K562 (cell line): ENCODE measurements at regions not wholly inside any gene's neighbourhood (a gene's known extent, or its start where the extent isn't known, plus 50 kb on each side); places are given as distances from the start of the nearest gene placed in this dataset.

Experiments used
- ATAC-seq: fragments of 200-7000 bp; cut with Tn5 transposase; 3 replicates; pipeline ENCODE4 v1.9.1; 2020; ENCODE audit warnings: moderate library complexity
- BruUV-seq: library from RNA; stranded (reverse); fragments of 400-500 nt; replicated peaks from 2 replicates; lab custom pipeline; 2021; lab: Mats Ljungman, UMichigan
- CTCF ChIA-PET: fragments of 300-600 bp; formaldehyde crosslinking; extraction: SDS; loops from one replicate; lab custom pipeline; 2021; ENCODE audit warnings: low intra/inter-chr PET ratio; lab: Yijun Ruan, JAX
- POLR2A ChIA-PET: fragments of 300-600, 350-650 bp; sonication (Branson Sonifier 250); formaldehyde crosslinking; extraction: SDS; loops from one replicate; lab custom pipeline; 2021; ENCODE audit warnings: antibody characterized with exemption, inconsistent platforms; lab: Yijun Ruan, JAX
- DNase-seq, 4 experiments: peaks; one replicate each; pipeline versions ENCODE4 v3.0.0 to v3.0.0-alpha.2; 2011 to 2018; ENCODE audit warnings: low spot score in 3 of 4, mixed read lengths in 3 of 4; ENCODE audit errors: extremely low read depth in 1 of 4
- FAIRE-seq: peaks from 2 replicates; lab custom pipeline; 2011; peaks lifted over from hg19 to GRCh38; lab: Jason Lieb, UNC
- H2AFZ ChIP-seq: 2 replicates; pipeline ENCODE4 v1.6.0; 2011; ENCODE audit warnings: low read depth, low read length, control low read depth, inconsistent platforms
- H3K27ac ChIP-seq: fragments of 200-600 bp; 3 replicates; pipeline ENCODE4 v1.8.0; 2011; ENCODE audit warnings: low read depth, mild to moderate bottlenecking, control low read depth, inconsistent platforms, low read length, moderate library complexity, mixed read lengths; ENCODE audit errors: extremely low read depth
- H3K27me3 ChIP-seq, 2 experiments: fragments of 300-600 bp in 1 of 2; 2 replicates in 1 of 2; 3 replicates in 1 of 2; pipeline versions ENCODE4 v1.6.0 to v1.8.0; 2011; ENCODE audit warnings: inconsistent platforms in 2 of 2, low read length in 2 of 2, mild to moderate bottlenecking in 1 of 2, mixed read lengths in 1 of 2, moderate library complexity in 1 of 2; ENCODE audit not compliant: control insufficient read depth in 2 of 2, insufficient read depth in 2 of 2
- H3K36me3 ChIP-seq: fragments of 300-600 bp; 3 replicates; pipeline ENCODE4 v1.8.0; 2011; ENCODE audit warnings: mild to moderate bottlenecking, low read length, inconsistent platforms; ENCODE audit not compliant: control insufficient read depth, insufficient read depth
- H3K4me1 ChIP-seq, 2 experiments: fragments of 200-600 bp in 1 of 2; replicated peaks in 1 of 2; 2 replicates in 1 of 2; 3 replicates in 1 of 2; pipeline versions ENCODE4 v1.5.1 to v1.8.0; 2011; ENCODE audit warnings: inconsistent platforms in 2 of 2, low read length in 2 of 2, mild to moderate bottlenecking in 1 of 2, mixed read lengths in 1 of 2, moderate library complexity in 1 of 2; ENCODE audit not compliant: control insufficient read depth in 2 of 2, insufficient read depth in 2 of 2
- H3K4me2 ChIP-seq: 2 replicates; pipeline ENCODE4 v1.6.1; 2011; ENCODE audit warnings: low read length, control low read depth, inconsistent platforms, mixed read lengths; ENCODE audit not compliant: insufficient read depth
- H3K4me3 ChIP-seq: fragments of 200-600 bp; sonication (generic), shearing (Covaris generic); 2 replicates; pipeline ENCODE4 v1.5.1; 2016; ENCODE audit warnings: control low read depth, inconsistent platforms
- H3K79me2 ChIP-seq: fragments of 200-600 bp; 3 replicates; pipeline ENCODE4 v1.8.0; 2011; ENCODE audit warnings: low read length, inconsistent platforms; ENCODE audit not compliant: control insufficient read depth, insufficient read depth
- H3K9ac ChIP-seq, 2 experiments: 2 replicates each; pipeline versions ENCODE4 v1.6.0 to v1.6.1; 2011; ENCODE audit warnings: low read depth in 2 of 2, low read length in 2 of 2, control low read depth in 1 of 2, inconsistent platforms in 1 of 2, mild to moderate bottlenecking in 1 of 2, mixed read lengths in 1 of 2; ENCODE audit not compliant: insufficient read depth in 1 of 2
- H3K9me1 ChIP-seq: one replicate; pipeline ENCODE4 v1.6.0; 2011; ENCODE audit warnings: inconsistent platforms, mild to moderate bottlenecking, low read length, moderate library complexity; ENCODE audit not compliant: control insufficient read depth, insufficient read depth
- H3K9me3 ChIP-seq: replicated peaks from 2 replicates; pipeline ENCODE4 v1.5.1; 2011; ENCODE audit warnings: low read depth, low read length, inconsistent platforms; ENCODE audit not compliant: control insufficient read depth, insufficient read depth
- H4K20me1 ChIP-seq: replicated peaks from 2 replicates; pipeline ENCODE4 v1.6.1; 2011; ENCODE audit warnings: low read length, inconsistent platforms, mixed read lengths; ENCODE audit not compliant: control insufficient read depth, insufficient read depth
- CGGBP1 ChIP-seq: fragments of 250-450 bp; sonication (Bioruptor Pico); IDR thresholded peaks from 2 replicates; pipeline ENCODE4 v1.9.0; 2021; ENCODE audit warnings: mild to moderate bottlenecking
- CHD2 ChIP-seq: IDR thresholded peaks from 2 replicates; pipeline ENCODE4 v1.6.1; 2011; ENCODE audit warnings: low read depth, low read length
- ELK3 ChIP-seq: fragments of 450-650 bp; formaldehyde crosslinking; IDR thresholded peaks from 2 replicates; pipeline ENCODE4 v1.4.0; 2020; ENCODE audit warnings: mild to moderate bottlenecking
- ETS1 ChIP-seq: conservative IDR thresholded peaks from 2 replicates; pipeline ENCODE4 v1.6.1; 2011; ENCODE audit warnings: low read depth, mild to moderate bottlenecking, low read length; ENCODE audit not compliant: control insufficient read depth
- IRF1 ChIP-seq: sonication (generic); formaldehyde crosslinking; IDR thresholded peaks from 2 replicates; pipeline ENCODE4 v1.8.0; 2022; ENCODE audit warnings: missing genetic modification reagents, mild to moderate bottlenecking, borderline replicate concordance
- KDM5B ChIP-seq: fragments of 200-600 bp; sonication (generic); IDR thresholded peaks from 2 replicates; pipeline ENCODE4 v1.6.1; 2012; ENCODE audit warnings: low read depth, mild to moderate bottlenecking, moderate library complexity, low read length, control low read depth, inconsistent platforms; ENCODE audit not compliant: insufficient replicate concordance
- KLF16 ChIP-seq: IDR thresholded peaks from 2 replicates; pipeline ENCODE4 v1.6.1; 2016; ENCODE audit warnings: antibody characterized with exemption
- MIER1 ChIP-seq: fragments of 450-650 bp; IDR thresholded peaks from 2 replicates; pipeline ENCODE4 v1.6.1; 2016; ENCODE audit warnings: antibody characterized with exemption, mild to moderate bottlenecking, low read depth
- NFE2L1 ChIP-seq: fragments of 450-650 bp; IDR thresholded peaks from 2 replicates; pipeline ENCODE4 v1.6.1; 2016; ENCODE audit warnings: missing genetic modification characterization, low read depth, mild to moderate bottlenecking, missing compliant biosample characterization, moderate library complexity, borderline replicate concordance
- PML ChIP-seq: IDR thresholded peaks from 2 replicates; pipeline ENCODE4 v1.6.1; 2012; ENCODE audit warnings: low read length, inconsistent platforms
- RBM17 ChIP-seq: fragments of 200-400 bp; formaldehyde crosslinking; IDR thresholded peaks from 2 replicates; pipeline ENCODE4 v1.6.1; 2017; ENCODE audit warnings: low read depth, mild to moderate bottlenecking, low read length, borderline replicate concordance
- SMARCB1 ChIP-seq: IDR thresholded peaks from 2 replicates; pipeline ENCODE4 v1.6.1; 2011; ENCODE audit warnings: improper control_type of control experiment, low read depth; ENCODE audit not compliant: insufficient read length
- ZNF143 ChIP-seq: sonication (generic); formaldehyde crosslinking; IDR thresholded peaks from 2 replicates; pipeline ENCODE4 v1.9.0; 2022; ENCODE audit warnings: mild to moderate bottlenecking, missing genetic modification reagents
- ZNF449 ChIP-seq: fragments of 250-450 bp; sonication (Bioruptor Pico); IDR thresholded peaks from 2 replicates; pipeline ENCODE4 v1.8.0; 2022; ENCODE audit warnings: moderate library complexity, mild to moderate bottlenecking, inconsistent platforms
- WGBS: fragments of 100-300 bp; shearing (Covaris generic); methylation state at CpG from one replicate; pipeline ENCODE4 v1.1.6; 2016; ENCODE audit warnings: low coverage, mixed read lengths; ENCODE audit not compliant: insufficient coverage; ENCODE audit errors: missing lambda C conversion rate; 5-methylcytosine and 5-hydroxymethylcytosine counted together
- in situ Hi-C: fragments of 300-500 bp; cut with MboI; formaldehyde crosslinking; loops from 4 replicates; pipeline ENCODE4 v1.15.0; 2018; ENCODE audit warnings: inconsistent platforms, mixed read lengths
- intact Hi-C: fragments of 100-400 bp; cut with micrococcal nuclease; formaldehyde crosslinking; loops from 2 replicates; pipeline ENCODE4 v1.14.2; 2022

- no peaks in the 10 kb centered on the region; a peak in 1 of 5 replicates for H3K27me3 ChIP-seq
- no peaks in the 10 kb centered on the region for H3K79me2 ChIP-seq
- no peak overlapping the region for H3K9ac ChIP-seq
- no peak overlapping the region for H3K27ac ChIP-seq
- BruUV-seq, result no TSS peak
- FAIRE-seq, result no peak
- DNase-seq, result no peak
- no peaks in the 10 kb centered on the region for H3K9me1 ChIP-seq
- ChIA-PET POLR2A (no interaction called here), CTCF (no interaction called here)
- intact Hi-C loops (no loop called here), in situ Hi-C loops (no loop called here)
- H4K20me1 ChIP-seq, result no peaks in the 10 kb centered on the region
- H3K9me3 ChIP-seq, result no peaks in the 10 kb centered on the region
- WGBS, result 4% methylated on average over 1 of the region's 1 CpG
- ATAC-seq, result no peak
- H3K4me1 ChIP-seq, result no peaks in the 10 kb centered on the region
- H2AFZ ChIP-seq, result no peak overlapping the region
- H3K36me3 ChIP-seq, result no peaks in the 10 kb centered on the region
- H3K4me2 ChIP-seq, result no peak overlapping the region
- H3K4me3 ChIP-seq, result no peak overlapping the region
- no peak for TF ChIP-seq IRF1 (CRISPR knock-in tag)
- no peak for TF ChIP-seq NFE2L1 (tag)
- no peak for TF ChIP-seq ELK3 (CRISPR knock-in tag)
- no peak for TF ChIP-seq ETS1
- TF ChIP-seq ZNF143 (CRISPR knock-in tag), result no peak
- TF ChIP-seq PML, result no peak
- TF ChIP-seq RBM17, result no peak
- no peak for TF ChIP-seq CGGBP1 (CRISPR knock-in tag)
- no peak for TF ChIP-seq KDM5B
- no peak for TF ChIP-seq KLF16
- TF ChIP-seq ZNF449 (CRISPR knock-in tag), result no peak
- TF ChIP-seq CHD2, result no peak
- no peak for TF ChIP-seq MIER1
- no peak for TF ChIP-seq SMARCB1
Observed at GRCh38 chr6:135623979-135624378, 126.4 kb upstream of the AHI1 start.
